ENCODE measurements at regions not wholly inside any gene's neighbourhood (a gene's known extent, or its start where the extent isn't known, plus 50 kb on each side); places are given as distances from the start of the nearest gene placed in this dataset.

- TF ChIP-seq CTCF (IDR thresholded peaks at IDR 0.05; ENCODE audit: extremely low read depth in 1 of 2, insufficient read depth in 1 of 2, low read depth in 1 of 2, low read length in 2 of 2) = no peak
- no peak for TF ChIP-seq EZH2 (IDR thresholded peaks at IDR 0.05; ENCODE audit: borderline replicate concordance, low read depth, low read length, severe bottlenecking)
- no peak for TF ChIP-seq POLR2A (IDR thresholded peaks at IDR 0.05; ENCODE audit: low read depth, low read length)
- no peak for TF ChIP-seq MAX (IDR thresholded peaks at IDR 0.05; ENCODE audit: insufficient read depth, insufficient read length)
- no peak for TF ChIP-seq MYC (IDR thresholded peaks at IDR 0.05; ENCODE audit: low read depth, low read length)
- no peak for TF ChIP-seq GATA2 (IDR thresholded peaks at IDR 0.05; ENCODE audit: insufficient read depth, insufficient read length, low read depth, low read length)
- TF ChIP-seq POLR2AphosphoS5 (IDR thresholded peaks at IDR 0.05; ENCODE audit: insufficient read depth, low read depth, low read length) = no peak
- TF ChIP-seq JUN (IDR thresholded peaks at IDR 0.05; ENCODE audit: borderline replicate concordance, insufficient read depth, insufficient read length, low read depth) = no peak
Observed at GRCh38 chr4:60223208-60223923, 976.8 kb upstream of the ADGRL3 start.
